Lower lobe of right lung (tissue), 2 donors: ENCODE measurements at regions not wholly inside any gene's neighbourhood (a gene's known extent, or its start where the extent isn't known, plus 50 kb on each side); places are given as distances from the start of the nearest gene placed in this dataset.
"Not testable (repeated sequence)": the region's sequence is repeated elsewhere in the genome, so short reads cannot be mapped to it uniquely, and the experiment has no call there.

Experiments
- ATAC-seq, 2 donors: fragments of 200-7000 bp; cut with Tn5 transposase; one replicate each; pipeline ENCODE4 v1.9.1; 2020 to 2022; ENCODE audit warnings: mild to moderate bottlenecking in 2 of 2, moderate library complexity in 2 of 2
- DNase-seq: peaks from one replicate; pipeline ENCODE4 v3.0.0-alpha.2; 2020
- H3K27ac ChIP-seq: fragments of 200-600 bp; one replicate; pipeline ENCODE4 v1.8.0; 2022
- H3K27me3 ChIP-seq: fragments of 200-600 bp; one replicate; pipeline ENCODE4 v1.8.0; 2022; ENCODE audit warnings: low read depth
- H3K36me3 ChIP-seq: fragments of 200-600 bp; one replicate; pipeline ENCODE4 v1.8.0; 2022; ENCODE audit warnings: mild to moderate bottlenecking
- H3K4me1 ChIP-seq: fragments of 200-600 bp; one replicate; pipeline ENCODE4 v1.8.0; 2022
- H3K4me3 ChIP-seq: fragments of 200-600 bp; one replicate; pipeline ENCODE4 v1.8.0; 2022; ENCODE audit warnings: mild to moderate bottlenecking
- H3K9me3 ChIP-seq: fragments of 200-600 bp; one replicate; pipeline ENCODE4 v1.8.0; 2022
- intact Hi-C: fragments of 100-400 bp; cut with DNase I; formaldehyde crosslinking; loops from one replicate; pipeline ENCODE4 v1.11.0; 2022
- TF ChIP-seq, protein P1 (sequence below): fragments of 200-600 bp; IDR thresholded peaks from one replicate; pipeline ENCODE4 v1.8.0; 2022; ENCODE audit warnings: antibody characterized with exemption, mild to moderate bottlenecking
- donor health status: DM: no; HTN: yes; CAD: no; lungs with severe emphysema.

DNA sequence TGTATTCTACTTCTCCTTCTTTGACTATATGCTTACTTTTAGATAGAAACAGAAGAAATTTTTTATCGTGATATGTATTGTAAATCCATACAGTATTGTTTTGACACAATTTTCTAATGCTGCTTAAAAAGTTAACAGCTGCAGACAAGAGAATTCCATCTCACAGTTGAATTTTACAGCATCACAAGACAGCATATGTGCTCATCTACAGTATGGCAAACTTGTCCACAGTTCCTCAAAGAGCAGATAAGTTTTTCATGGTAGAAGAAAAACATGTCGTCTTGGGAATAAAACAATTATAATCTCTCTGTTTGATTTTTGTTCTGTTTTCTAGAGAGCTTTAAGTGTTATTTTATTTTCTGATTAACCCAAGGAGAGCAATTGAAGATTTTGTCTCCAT is 438.5 kb upstream of the NUDT12 start:
- no peak overlapping the region for H3K4me3 ChIP-seq
- H3K27ac ChIP-seq: no peak overlapping the region
- H3K36me3 ChIP-seq: no peaks in the 10 kb centered on the region
- DNase-seq: no peak
- H3K27me3 ChIP-seq: no peaks in the 10 kb centered on the region
- no peaks in the 10 kb centered on the region for H3K9me3 ChIP-seq
- TF ChIP-seq, protein P1, sequence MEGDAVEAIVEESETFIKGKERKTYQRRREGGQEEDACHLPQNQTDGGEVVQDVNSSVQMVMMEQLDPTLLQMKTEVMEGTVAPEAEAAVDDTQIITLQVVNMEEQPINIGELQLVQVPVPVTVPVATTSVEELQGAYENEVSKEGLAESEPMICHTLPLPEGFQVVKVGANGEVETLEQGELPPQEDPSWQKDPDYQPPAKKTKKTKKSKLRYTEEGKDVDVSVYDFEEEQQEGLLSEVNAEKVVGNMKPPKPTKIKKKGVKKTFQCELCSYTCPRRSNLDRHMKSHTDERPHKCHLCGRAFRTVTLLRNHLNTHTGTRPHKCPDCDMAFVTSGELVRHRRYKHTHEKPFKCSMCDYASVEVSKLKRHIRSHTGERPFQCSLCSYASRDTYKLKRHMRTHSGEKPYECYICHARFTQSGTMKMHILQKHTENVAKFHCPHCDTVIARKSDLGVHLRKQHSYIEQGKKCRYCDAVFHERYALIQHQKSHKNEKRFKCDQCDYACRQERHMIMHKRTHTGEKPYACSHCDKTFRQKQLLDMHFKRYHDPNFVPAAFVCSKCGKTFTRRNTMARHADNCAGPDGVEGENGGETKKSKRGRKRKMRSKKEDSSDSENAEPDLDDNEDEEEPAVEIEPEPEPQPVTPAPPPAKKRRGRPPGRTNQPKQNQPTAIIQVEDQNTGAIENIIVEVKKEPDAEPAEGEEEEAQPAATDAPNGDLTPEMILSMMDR: no peak
- intact Hi-C loops: no loop called here
- no peaks in the 10 kb centered on the region for H3K4me1 ChIP-seq
- no peak for ATAC-seq

DNA sequence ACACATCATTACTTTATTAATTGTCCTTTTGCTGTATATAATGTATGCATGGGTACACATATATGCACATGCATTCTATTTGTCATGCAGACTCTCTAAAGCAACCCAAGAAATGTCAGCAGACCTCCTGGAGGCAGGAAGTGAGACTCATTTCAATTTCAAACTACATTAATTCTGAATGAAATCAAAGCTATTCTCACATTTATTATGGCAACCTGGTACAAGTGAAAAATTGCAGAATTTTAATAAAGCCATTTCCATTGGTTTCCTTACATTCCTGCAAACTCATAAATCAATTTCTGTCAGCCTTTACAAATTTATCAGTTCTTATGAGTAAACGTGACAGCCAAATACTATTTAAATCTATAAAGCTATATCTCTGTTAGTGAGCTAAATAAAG is 430.4 kb upstream of the NUDT12 start:
- no peaks in the 10 kb centered on the region for H3K9me3 ChIP-seq
- no peak overlapping the region for H3K27ac ChIP-seq
- TF ChIP-seq, protein P1: no peak
- H3K4me3 ChIP-seq: no peak overlapping the region
- no peaks in the 10 kb centered on the region for H3K4me1 ChIP-seq
- DNase-seq (no peak), ATAC-seq (no peak)
- H3K36me3 ChIP-seq: no peaks in the 10 kb centered on the region
- no peaks in the 10 kb centered on the region for H3K27me3 ChIP-seq
- intact Hi-C loops: no loop called here

DNA sequence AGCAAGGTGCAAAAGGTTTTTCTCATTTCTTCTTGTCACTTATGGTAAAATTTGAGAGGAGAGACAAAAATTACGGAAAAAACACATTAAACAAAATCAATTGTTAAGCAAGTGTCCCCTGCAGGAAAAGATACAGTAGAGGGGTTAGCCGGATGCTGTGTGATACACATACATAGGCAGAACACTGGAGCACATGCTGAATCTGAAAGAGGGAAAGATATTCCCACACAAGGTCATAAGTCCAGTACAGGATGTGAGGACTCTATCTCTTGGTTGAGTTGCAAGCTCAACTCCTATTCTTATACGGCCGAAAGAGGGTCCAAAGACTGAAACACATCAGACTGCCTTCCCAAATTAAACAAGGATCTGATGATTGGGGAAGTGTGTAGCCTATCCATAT is 427.5 kb upstream of the NUDT12 start:
- no peaks in the 10 kb centered on the region for H3K27me3 ChIP-seq
- ATAC-seq: no peak
- intact Hi-C loops: no loop called here

DNA sequence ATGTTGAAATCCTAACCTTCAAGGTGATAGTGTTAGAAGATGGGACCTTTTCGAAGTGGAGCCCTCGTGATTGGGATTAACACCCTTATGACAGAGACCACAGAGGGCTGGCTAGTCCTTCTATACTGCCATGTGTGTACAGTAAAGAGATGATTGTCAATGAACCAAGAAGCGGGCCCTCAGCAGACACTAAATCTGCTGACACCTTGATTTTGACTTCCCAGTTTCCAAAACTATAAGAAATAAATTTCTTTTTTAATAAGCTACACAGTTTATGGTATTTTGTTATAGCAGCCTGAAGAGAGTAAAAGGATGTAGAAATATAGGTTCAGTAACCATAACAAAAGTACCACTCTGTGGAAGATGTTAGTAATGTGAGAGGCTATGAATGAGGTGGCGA is 419.0 kb upstream of the NUDT12 start:
- Histone ChIP-seq H3K4me3 (no peak overlapping the region), H3K4me1 (no peaks in the 10 kb centered on the region), H3K27ac (no peak overlapping the region), H3K36me3 (no peaks in the 10 kb centered on the region), H3K27me3 (no peaks in the 10 kb centered on the region), H3K9me3 (no peaks in the 10 kb centered on the region)
- no peak for DNase-seq
- ATAC-seq: no peak
- intact Hi-C loops: no loop called here
- TF ChIP-seq, protein P1: no peak

More for the DNA sequence above, 427.5 kb upstream of the NUDT12 start:
- Histone ChIP-seq H3K27ac (no peak overlapping the region), H3K9me3 (no peaks in the 10 kb centered on the region), H3K4me1 (no peaks in the 10 kb centered on the region), H3K4me3 (no peak overlapping the region), H3K36me3 (no peaks in the 10 kb centered on the region)
- TF ChIP-seq, protein P1: no peak
- no peak for DNase-seq

DNA sequence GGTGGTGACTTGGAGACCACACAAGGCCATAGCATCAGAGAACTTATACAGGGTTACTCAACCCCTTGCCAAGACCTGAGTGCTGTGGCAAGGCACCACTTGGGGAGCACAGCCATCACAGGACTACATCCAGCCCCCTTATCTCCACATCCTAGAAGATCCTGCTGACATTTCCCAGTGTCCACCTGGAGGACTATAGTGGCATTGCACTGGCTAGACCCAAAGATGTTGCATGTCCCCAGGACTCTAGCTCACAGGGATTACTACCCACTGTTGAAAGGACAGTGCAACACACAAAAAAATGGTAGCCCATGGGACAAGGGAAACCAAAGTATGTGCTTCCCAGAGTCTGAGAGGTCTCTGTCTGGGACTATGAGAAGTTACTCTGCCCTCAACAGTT is 411.1 kb upstream of the NUDT12 start:
- H3K4me1 ChIP-seq: no peaks in the 10 kb centered on the region
- intact Hi-C loops: no loop called here
- no peak overlapping the region for H3K27ac ChIP-seq
- no peak overlapping the region for H3K4me3 ChIP-seq
- no peak for DNase-seq
- TF ChIP-seq, protein P1: no peak
- H3K36me3 ChIP-seq: no peaks in the 10 kb centered on the region
- peaks cover 5% of the 10 kb centered on the region for H3K9me3 ChIP-seq
- ATAC-seq: no peak
- no peaks in the 10 kb centered on the region for H3K27me3 ChIP-seq

DNA sequence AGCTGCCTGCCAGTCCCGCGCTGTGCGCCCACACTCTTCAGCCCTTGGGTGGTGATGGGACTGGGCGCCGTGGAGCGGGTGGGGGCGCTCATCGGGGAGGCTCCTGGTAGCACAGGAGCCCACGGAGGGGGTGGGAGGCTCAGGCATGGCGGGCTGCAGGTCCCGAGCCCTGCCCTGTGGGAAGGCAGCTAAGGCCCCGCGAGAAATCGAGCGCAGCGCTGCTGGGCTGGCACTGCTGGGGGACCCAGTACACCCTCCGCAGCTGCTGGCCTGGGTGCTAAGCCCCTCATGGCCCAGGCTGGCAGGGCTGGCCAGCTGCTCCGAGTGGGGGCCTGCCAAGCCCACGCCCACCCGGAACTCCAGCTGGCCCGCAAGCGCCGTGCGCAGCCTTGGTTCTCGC is 403.7 kb upstream of the NUDT12 start:
- peaks cover 14% of the 10 kb centered on the region for H3K9me3 ChIP-seq
- H3K36me3 ChIP-seq, DNase-seq, H3K4me3 ChIP-seq, H3K4me1 ChIP-seq, H3K27me3 ChIP-seq, intact Hi-C loops, H3K27ac ChIP-seq, ATAC-seq: not testable (repeated sequence)
